HG02870 (cell line): ENCODE measurements at regions not wholly inside any gene's neighbourhood (a gene's known extent, or its start where the extent isn't known, plus 50 kb on each side); places are given as distances from the start of the nearest gene placed in this dataset.

Source experiments
- ATAC-seq: cut with Tn5 transposase; IDR thresholded peaks from one replicate; pipeline ENCODE4 v1.9.1; 2021; ENCODE audit warnings: mild to moderate bottlenecking, moderate library complexity; ENCODE audit not compliant: unreplicated experiment

- ATAC-seq = no peak
Observed at GRCh38 chrX:39313146-39313545, 511.9 kb downstream of the MID1IP1 start.

- no peak for ATAC-seq
Observed at GRCh38 chrX:39318506-39319343, 517.5 kb downstream of the MID1IP1 start.

- no peak for ATAC-seq
Observed at GRCh38 chrX:39320165-39320564, 518.9 kb downstream of the MID1IP1 start.

- ATAC-seq = no peak
Observed at GRCh38 chrX:39322496-39322895, 521.2 kb downstream of the MID1IP1 start.

GRCh38 chrX:39324233-39324930, 523.1 kb downstream of the MID1IP1 start:
- no peak for ATAC-seq

- no peak for ATAC-seq
Observed at GRCh38 chrX:39327255-39327654, 526.0 kb downstream of the MID1IP1 start.

GRCh38 chrX:39327705-39328104, 526.4 kb downstream of the MID1IP1 start:
- no peak for ATAC-seq

GRCh38 chrX:39328661-39329060, 527.4 kb downstream of the MID1IP1 start:
- ATAC-seq = no peak

GRCh38 chrX:39331082-39331704, 529.9 kb downstream of the MID1IP1 start:
- ATAC-seq = no peak

- ATAC-seq = no peak
Observed at GRCh38 chrX:39333451-39333850, 532.2 kb downstream of the MID1IP1 start.

- ATAC-seq = no peak
Observed at GRCh38 chrX:39335513-39336235, 534.4 kb downstream of the MID1IP1 start.

GRCh38 chrX:39336671-39337311, 535.5 kb downstream of the MID1IP1 start:
- ATAC-seq = peak; percentile 62

- no peak for ATAC-seq
Observed at GRCh38 chrX:39337451-39337850, 536.2 kb downstream of the MID1IP1 start.

GRCh38 chrX:39338583-39338982, 537.3 kb downstream of the MID1IP1 start:
- no peak for ATAC-seq

- ATAC-seq = no peak
Observed at GRCh38 chrX:39356119-39356807, 555.0 kb downstream of the MID1IP1 start.

GRCh38 chrX:39360101-39360500, 558.8 kb downstream of the MID1IP1 start:
- ATAC-seq = no peak

- ATAC-seq = no peak
Observed at GRCh38 chrX:39361736-39362135, 560.5 kb downstream of the MID1IP1 start.

GRCh38 chrX:39367416-39367815, 566.2 kb downstream of the MID1IP1 start:
- ATAC-seq = no peak

GRCh38 chrX:39372115-39372514, 570.9 kb downstream of the MID1IP1 start:
- ATAC-seq = no peak

GRCh38 chrX:39377157-39377556, 575.9 kb downstream of the MID1IP1 start:
- ATAC-seq = no peak
